Suprapubic skin (tissue), 4 donors: ENCODE measurements at regions not wholly inside any gene's neighbourhood (a gene's known extent, or its start where the extent isn't known, plus 50 kb on each side); places are given as distances from the start of the nearest gene placed in this dataset.

Experiments used
- DNase-seq, 2 donors: peaks; one replicate each; pipeline ENCODE4 v3.0.0-alpha.2; 2019; ENCODE audit warnings: low spot score in 2 of 2
- H3K27ac ChIP-seq: fragments of 200-600 bp; sonication (generic); one replicate; pipeline ENCODE4 v1.5.1; 2019
- H3K27me3 ChIP-seq: fragments of 200-600 bp; sonication (generic); one replicate; pipeline ENCODE4 v1.5.1; 2019
- H3K36me3 ChIP-seq: fragments of 200-600 bp; sonication (generic); one replicate; pipeline ENCODE4 v1.5.1; 2019
- H3K4me1 ChIP-seq: fragments of 200-600 bp; sonication (generic); one replicate; pipeline ENCODE4 v1.5.1; 2019
- H3K4me3 ChIP-seq: fragments of 200-600 bp; sonication (generic); one replicate; pipeline ENCODE4 v1.5.1; 2019; ENCODE audit warnings: mild to moderate bottlenecking
- H3K9me3 ChIP-seq: fragments of 200-600 bp; sonication (generic); one replicate; pipeline ENCODE4 v1.5.1; 2019
- CTCF ChIP-seq, 2 donors: fragments of 200-600 bp in 1 of 2; fragments of 450-650 bp in 1 of 2; sonication (generic) in 1 of 2; IDR thresholded peaks; one replicate each; pipeline ENCODE4 v1.5.1; 2016 to 2019; ENCODE audit warnings: antibody characterized with exemption in 2 of 2, mild to moderate bottlenecking in 1 of 2, moderate library complexity in 1 of 2
- EP300 ChIP-seq: sonication (generic); formaldehyde crosslinking; IDR thresholded peaks from one replicate; pipeline ENCODE4 v1.6.1; 2017; ENCODE audit warnings: antibody characterized with exemption
- POLR2A ChIP-seq, 2 donors: fragments of 450-650 bp; IDR thresholded peaks; one replicate each; pipeline ENCODE4 v1.6.1; 2017; ENCODE audit warnings: antibody characterized with exemption in 2 of 2, mild to moderate bottlenecking in 2 of 2, moderate library complexity in 2 of 2
- POLR2AphosphoS5 ChIP-seq, 3 donors: sonication (generic); formaldehyde crosslinking; IDR thresholded peaks; one replicate each; pipeline ENCODE4 v1.6.1; 2017; ENCODE audit warnings: antibody characterized with exemption in 3 of 3
- WGBS: methylation state at CpG from one replicate; pipeline ENCODE4 v1.1.5; 2018; 5-methylcytosine and 5-hydroxymethylcytosine counted together

DNA sequence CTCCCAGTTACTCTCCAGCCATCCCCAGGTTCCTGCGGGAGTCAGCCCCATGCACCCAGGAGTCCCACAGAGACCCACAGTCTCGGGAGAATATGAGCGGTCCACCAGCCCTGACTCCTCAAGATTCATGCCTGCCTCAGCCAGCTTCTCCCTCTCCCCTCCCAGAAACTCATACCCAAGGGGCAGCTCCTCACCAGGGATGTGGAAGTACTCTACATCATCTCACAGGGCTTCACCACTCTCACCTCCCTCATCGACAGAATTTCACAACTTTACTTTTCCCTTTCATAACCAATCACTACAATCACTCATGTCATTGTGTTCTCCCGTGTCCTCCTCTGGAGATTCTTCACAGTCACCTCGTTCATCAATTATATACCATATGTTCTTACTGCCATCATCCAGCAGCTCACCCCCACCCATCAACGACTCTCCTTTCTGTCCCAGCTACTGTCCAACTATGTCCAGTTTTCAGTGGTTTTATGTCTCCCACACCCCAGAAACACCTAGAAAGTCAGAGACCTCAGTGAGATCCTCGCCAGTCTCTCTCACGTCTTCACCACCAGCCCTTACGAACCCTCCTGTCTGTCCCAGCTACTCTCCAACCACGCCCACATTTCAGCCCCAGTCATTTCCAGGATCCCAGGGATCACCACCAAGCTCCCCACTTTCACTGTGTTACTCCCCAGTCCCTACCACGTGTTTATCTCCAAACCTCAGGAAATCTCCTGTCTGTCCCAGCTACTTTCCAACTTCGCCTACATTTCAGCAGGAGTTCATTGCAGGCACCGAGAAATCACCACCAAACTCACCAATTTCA lies 1530.1 kb upstream of the TPTE start:
- peaks cover 10% of the 10 kb centered on the region for H3K27me3 ChIP-seq
- H3K4me1 ChIP-seq = no peaks in the 10 kb centered on the region
- H3K36me3 ChIP-seq = no peaks in the 10 kb centered on the region
- no peak for TF ChIP-seq POLR2AphosphoS5 (IDR thresholded peaks at IDR 0.05)
- TF ChIP-seq CTCF (IDR thresholded peaks at IDR 0.05) = no peak
- no peak for TF ChIP-seq EP300
- TF ChIP-seq POLR2A (IDR thresholded peaks at IDR 0.05) = no peak
- H3K9me3 ChIP-seq = peaks cover 16% of the 10 kb centered on the region
- H3K27ac ChIP-seq = no peak overlapping the region
- no peak overlapping the region for H3K4me3 ChIP-seq
- DNase-seq = no peak
- WGBS = 62% methylated on average over 14 of the region's 14 CpGs

DNA sequence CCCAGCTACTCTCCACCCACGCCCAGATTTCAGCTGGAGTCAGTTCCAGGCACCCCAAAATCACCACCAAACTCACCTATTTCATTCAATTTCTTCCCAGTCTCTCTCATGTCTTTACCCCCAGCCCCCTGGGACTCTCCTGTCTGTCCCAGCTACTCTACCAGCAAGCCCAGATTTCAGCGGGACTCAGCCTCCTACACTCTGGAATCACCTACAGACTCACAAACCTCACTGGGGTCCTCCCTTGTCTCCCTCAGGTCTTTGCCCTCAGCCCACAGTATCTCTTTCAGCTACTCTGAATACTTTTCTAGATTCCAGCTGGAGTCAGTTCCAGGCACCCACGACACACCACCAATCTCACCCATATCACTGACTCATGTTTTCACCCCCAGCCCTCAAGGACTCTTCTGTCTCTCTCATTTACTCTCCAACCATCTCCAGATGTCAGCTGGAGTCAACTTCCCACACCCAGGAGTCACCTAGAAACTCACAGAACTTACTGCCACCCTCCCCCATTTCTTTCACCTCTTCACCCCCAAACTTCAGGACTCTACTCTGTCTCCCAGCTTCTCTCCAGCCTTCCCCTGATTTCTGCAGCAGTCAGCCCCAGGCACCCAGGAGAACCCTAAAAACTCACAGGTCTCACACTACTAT lies 1529.3 kb upstream of the TPTE start:
- TF ChIP-seq POLR2AphosphoS5 (IDR thresholded peaks at IDR 0.05) (no peak), CTCF (IDR thresholded peaks at IDR 0.05) (no peak), POLR2A (IDR thresholded peaks at IDR 0.05) (no peak), EP300 (no peak)
- no peaks in the 10 kb centered on the region for H3K36me3 ChIP-seq
- peaks cover 16% of the 10 kb centered on the region for H3K9me3 ChIP-seq
- no peak for DNase-seq
- H3K27me3 ChIP-seq = peaks cover 10% of the 10 kb centered on the region
- no peak overlapping the region for H3K4me3 ChIP-seq
- WGBS = 39% methylated on average over 3 of the region's 3 CpGs
- H3K27ac ChIP-seq = no peak overlapping the region
- H3K4me1 ChIP-seq = no peaks in the 10 kb centered on the region

DNA sequence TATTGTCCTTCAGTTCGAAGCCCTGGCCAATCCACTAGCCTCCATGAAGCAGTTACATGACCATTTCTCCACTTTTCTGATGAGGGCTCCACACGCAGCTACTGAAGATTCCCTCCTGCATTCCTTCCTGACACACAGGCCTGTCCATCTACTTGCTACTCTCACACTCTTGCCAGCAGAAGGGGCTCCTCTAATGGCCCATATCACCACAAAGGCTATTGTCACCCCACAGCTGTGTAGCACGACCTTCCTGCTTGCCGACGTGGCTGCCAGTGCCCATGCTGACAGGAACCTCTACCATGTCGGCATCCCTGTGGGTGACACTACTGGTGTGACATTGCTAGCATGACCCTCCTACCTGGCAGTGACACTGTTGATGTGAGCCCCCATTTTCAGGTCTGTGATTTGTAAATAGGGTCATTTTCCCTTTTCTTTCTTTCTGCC lies 1528.6 kb upstream of the TPTE start:
- H3K9me3 ChIP-seq = peaks cover 16% of the 10 kb centered on the region
- TF ChIP-seq EP300 = no peak
- no peak for TF ChIP-seq CTCF (IDR thresholded peaks at IDR 0.05)
- no peak for TF ChIP-seq POLR2AphosphoS5 (IDR thresholded peaks at IDR 0.05)
- no peak for TF ChIP-seq POLR2A (IDR thresholded peaks at IDR 0.05)
- 62% methylated on average over 6 of the region's 6 CpGs for WGBS
- H3K4me1 ChIP-seq = no peaks in the 10 kb centered on the region
- H3K4me3 ChIP-seq = no peak overlapping the region
- peaks cover 10% of the 10 kb centered on the region for H3K27me3 ChIP-seq
- H3K36me3 ChIP-seq = no peaks in the 10 kb centered on the region
- peak in 1 of 2 donors; percentile 83 for DNase-seq
- H3K27ac ChIP-seq = no peak overlapping the region

GRCh38 chr21:8993284-8993942 lies 1528.0 kb upstream of the TPTE start:
- Histone ChIP-seq H3K27me3 (peaks cover 10% of the 10 kb centered on the region), H3K4me3 (no peak overlapping the region), H3K36me3 (no peaks in the 10 kb centered on the region), H3K9me3 (peaks cover 16% of the 10 kb centered on the region), H3K4me1 (no peaks in the 10 kb centered on the region), H3K27ac (no peak overlapping the region)
- DNase-seq = no peak
- no peak for TF ChIP-seq POLR2AphosphoS5 (IDR thresholded peaks at IDR 0.05)
- no peak for TF ChIP-seq POLR2A (IDR thresholded peaks at IDR 0.05)
- TF ChIP-seq EP300 = no peak
- no peak for TF ChIP-seq CTCF (IDR thresholded peaks at IDR 0.05)
- WGBS = 46% methylated on average over 3 of the region's 3 CpGs
